COLO668 (cell line): ENCODE measurements at regions not wholly inside any gene's neighbourhood (a gene's known extent, or its start where the extent isn't known, plus 50 kb on each side); places are given as distances from the start of the nearest gene placed in this dataset.

ENCODE experiments used
- DNase-seq: peaks from one replicate; lab custom pipeline; 2025; ENCODE audit not compliant: unreplicated experiment; lab: John Stamatoyannopoulos, UW

- DNase-seq: no peak
These were observed 497.2 kb upstream of the PKN2 start for GRCh38 chr1:88186911-88187310.

DNA sequence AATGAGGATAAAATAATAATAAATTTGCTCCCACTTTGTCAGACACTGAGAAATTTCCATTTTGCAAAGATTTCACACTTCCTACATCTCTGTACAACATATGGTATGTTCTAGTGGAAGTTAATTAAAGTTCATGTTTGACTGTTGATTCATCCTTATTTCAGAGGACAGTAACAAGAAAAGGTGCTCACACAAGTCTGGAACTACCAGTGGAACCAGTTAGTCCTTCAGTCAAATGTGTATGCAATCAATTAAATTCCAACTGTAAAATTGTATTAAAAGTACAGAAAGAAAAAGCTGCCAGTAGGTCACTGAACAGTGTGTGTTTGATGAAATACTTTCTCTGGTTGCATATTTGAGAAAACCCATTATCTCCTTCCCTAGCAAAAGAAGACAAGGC, 496.0 kb upstream of the PKN2 start:
- DNase-seq: no peak

- DNase-seq: no peak
These were observed 494.5 kb upstream of the PKN2 start for GRCh38 chr1:88189525-88189924.

- DNase-seq: no peak
These were observed 492.2 kb upstream of the PKN2 start for GRCh38 chr1:88191917-88192316.

DNA sequence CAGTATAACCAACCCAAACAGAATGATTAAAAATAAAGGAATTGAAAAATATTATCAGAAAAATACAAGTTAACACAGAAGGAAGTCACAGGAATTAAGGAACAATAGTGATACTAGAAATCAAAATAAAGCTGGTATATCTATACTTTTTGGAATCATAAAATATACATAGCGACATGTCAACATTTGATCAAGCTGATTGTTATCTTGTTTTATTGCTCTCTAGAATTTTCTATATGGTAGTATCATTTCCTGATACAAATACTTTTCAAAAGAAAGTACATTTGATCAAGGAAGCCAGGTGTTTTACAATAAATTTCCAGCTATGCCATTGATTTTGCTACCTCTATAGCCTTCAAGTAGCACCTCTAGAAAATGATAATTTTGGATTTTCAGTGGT, 489.5 kb upstream of the PKN2 start:
- DNase-seq: no peak

DNA sequence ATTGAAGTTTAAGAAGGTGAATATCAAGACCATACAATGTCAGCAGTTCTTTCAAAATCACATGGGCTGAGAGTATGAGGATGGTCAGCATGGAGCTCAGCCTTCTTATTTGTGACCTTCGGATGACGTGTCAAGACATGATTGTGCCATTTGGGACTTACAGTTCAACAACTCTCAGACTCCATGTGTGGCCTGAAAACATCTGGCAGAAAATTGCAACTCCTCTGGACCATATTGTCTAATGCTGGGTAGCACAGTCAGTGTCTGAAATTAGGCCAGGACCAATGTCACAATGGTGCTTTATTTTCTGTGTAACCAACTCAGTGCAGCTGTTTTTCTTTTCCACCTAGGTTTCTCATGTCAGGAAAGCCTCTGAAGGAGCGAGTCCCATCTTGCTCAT, 483.5 kb upstream of the PKN2 start:
- DNase-seq: no peak

- DNase-seq: no peak
These were observed 480.0 kb upstream of the PKN2 start for GRCh38 chr1:88204111-88204510.

DNA sequence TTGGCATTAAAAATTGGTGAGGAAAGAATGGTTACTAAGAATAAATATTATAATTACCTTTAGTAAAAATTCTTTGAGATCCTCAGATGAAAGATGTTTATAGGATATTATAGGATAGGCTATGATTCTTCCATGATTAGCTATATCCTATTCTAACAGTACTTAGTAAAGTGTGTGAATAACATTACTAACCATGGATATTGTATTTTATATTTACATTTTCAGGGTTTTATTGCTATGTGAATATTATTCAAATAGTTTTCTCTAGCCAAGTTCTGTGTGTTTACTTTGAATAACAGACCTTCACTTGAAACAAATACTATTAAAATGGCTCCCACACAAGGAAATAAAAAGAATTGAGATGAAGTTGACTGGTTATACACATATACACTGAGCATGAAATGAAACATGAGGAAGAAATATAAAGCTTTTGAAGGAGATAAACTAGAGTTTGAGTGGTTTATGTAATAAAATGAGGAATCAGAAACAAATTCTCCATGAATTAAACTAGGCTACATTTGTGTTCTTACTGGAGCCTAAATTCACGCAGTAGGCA, 479.4 kb upstream of the PKN2 start:
- DNase-seq: no peak

DNA sequence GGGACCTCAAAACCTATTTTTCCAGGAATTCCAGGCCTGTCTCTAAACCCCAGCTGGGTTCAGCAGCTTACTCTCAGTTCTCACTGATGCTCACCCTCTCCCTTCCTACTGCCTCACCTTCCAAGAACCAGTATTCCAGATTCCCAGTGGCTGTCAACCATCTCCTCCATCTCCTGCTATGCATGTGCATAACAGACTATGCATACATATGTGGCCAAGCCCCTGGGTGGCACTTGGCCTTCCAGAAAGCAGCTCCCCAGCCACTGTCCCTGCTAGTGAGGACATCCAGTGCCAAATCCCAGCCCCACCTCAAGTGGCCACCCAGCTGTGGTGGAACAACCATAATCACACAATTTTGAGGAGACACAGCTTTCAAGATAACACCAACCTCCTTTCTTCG, 475.7 kb upstream of the PKN2 start:
- no peak for DNase-seq

DNA sequence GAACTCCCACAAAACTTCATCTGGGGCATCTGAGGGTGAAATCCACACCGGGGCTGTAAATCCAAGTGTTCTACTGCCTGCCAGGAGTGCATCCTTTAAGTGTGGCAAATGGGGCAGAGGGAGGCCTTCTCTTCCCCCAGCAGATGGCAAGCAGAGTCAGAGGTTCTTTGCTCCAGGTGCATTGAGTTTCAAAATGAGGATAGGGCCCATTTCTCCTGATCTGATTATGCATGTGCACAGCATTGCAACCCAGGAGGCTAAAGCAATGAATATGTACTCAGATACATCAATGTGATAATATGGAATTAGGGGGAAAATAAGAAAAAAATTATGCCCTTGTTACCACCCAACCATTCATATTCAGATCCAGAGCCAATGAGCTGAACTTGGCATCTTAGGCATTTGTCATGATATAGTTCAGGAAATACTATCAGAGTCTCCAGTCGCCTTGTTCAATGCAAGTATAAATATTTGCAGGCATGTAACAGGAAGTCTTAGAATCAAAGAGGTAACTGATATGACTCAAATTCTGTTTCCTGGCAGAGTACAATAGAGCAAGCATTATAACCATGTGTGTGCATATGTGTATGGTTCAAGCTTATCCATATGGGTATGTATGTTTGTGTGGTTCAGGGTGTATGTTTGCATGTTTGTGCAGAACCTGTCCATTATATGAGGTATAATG, 473.8 kb upstream of the PKN2 start:
- no peak for DNase-seq

DNA sequence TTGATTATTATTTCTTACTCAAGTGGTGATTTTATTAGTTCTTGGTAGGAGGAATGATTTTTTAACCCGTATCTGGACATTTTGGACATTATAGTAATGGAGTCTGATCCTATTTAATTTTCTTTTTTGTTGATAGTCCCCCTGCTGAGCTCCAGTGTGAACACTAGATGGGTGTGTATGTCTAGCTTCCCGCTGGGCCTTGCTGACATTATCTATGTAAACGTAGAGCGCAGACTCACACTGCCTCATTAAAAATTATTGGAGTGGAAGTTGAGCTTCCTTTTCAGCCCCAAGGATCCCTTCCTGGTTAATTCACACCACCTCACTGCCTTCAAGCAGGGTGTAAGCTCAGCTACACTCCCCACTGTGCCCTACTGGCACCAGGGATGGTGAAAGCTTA, 467.6 kb upstream of the PKN2 start:
- DNase-seq: peak; percentile 20

- DNase-seq: no peak
These were observed 466.7 kb upstream of the PKN2 start for GRCh38 chr1:88217386-88217785.

DNA sequence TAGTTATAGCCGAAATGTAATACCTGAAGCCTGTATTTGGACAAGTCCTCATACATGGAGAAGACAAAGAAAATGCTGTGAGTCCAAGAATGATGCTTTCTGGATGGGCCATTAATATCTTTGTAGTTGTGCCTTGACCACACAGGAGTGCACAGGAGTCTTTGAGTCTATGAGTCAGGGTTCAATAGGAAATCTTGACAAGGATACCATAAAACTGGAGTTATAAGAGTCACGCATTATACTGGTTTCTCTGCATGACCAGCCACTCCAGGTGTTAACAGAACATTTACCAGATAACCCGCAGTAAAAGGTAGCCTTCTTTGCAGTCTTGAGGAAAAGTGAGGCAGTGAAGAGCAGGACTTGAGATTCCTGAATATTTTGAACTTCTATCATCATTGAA, 464.6 kb upstream of the PKN2 start:
- no peak for DNase-seq

GRCh38 chr1:88221411-88221810, 462.7 kb upstream of the PKN2 start:
- DNase-seq: no peak

DNA sequence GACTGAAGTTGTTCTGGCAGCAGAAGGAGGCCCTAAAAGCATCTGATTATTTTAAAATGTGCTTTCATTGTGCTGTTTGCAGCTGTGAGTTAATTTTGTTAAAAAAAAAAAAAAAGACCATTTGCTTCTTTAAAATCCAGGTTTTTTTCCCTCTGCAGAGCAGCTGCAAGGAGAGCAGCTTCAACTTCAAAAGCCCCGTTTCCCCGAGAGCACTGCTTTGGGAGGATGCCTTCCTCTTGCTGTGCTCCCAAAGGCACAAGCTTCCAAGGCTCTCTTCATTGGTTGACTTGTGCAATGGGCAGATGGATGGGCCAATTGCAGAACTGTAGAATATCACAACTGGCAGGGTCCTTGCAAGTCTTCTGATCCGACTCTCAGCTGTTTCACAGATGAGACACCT, 459.2 kb upstream of the PKN2 start:
- DNase-seq: no peak

DNA sequence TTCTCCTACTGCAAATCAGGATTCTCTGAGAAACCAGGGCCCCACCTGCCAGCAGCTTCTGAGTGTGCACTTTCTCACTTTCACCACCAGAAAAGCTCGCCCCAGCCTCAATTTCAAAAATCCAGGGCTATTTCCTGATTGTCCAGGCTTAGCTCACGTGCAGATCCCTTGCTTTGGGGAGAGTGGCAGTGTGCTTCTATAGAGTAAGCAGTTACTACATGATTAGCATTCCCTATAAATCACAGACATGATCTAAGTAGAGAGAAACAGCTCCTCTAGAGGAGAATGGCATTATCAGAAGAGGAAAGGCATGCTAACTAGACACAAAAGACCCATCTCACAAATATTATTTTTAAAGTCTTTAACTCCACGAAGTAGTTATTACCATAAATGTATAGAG, 456.0 kb upstream of the PKN2 start:
- no peak for DNase-seq

GRCh38 chr1:88230126-88230525, 453.9 kb upstream of the PKN2 start:
- DNase-seq: no peak

DNA sequence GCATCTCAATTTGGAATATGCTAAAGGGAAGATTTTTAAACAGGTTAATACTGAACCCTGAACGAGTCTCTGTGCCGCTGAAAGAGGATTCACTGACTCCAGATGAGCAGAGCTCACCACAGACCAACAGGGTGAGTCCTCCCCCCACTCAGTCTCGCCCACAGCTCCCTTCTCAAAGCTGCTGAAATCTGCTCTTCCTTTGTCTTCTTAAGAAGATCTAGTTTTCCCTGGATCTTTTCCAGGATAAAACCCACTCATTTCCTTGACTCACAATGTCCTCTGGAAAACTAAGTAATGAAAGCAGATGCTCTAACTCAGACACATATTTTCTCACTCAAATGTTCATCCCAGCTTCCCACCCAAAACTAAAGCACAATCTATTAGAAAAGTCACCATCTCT, 447.0 kb upstream of the PKN2 start:
- no peak for DNase-seq

- no peak for DNase-seq
These were observed 444.9 kb upstream of the PKN2 start for GRCh38 chr1:88239205-88239604.

- DNase-seq: no peak
These were observed 436.4 kb upstream of the PKN2 start for GRCh38 chr1:88247666-88248065.

- no peak for DNase-seq
These were observed 433.2 kb upstream of the PKN2 start for GRCh38 chr1:88250915-88251314.

GRCh38 chr1:88252745-88253144, 431.3 kb upstream of the PKN2 start:
- DNase-seq: no peak

DNA sequence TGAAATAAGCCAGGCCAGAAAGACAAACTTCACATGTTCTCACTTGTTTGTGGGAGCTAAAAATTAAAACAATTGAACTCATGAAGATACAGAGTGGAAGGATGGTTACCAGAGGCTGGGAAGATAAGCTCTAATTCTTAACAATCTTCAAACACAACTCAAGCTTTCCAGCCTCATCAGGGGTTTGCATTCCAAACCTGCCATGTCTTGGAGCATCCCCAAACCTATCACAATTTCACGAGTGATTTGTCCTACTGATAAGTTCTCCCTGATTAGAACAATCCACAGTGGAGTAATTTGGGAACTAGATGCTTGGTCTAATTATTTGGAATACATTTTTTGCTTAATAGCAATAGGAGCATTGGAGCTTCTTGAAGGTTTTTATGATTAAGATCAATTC, 418.5 kb upstream of the PKN2 start:
- DNase-seq: no peak
